Kidney (tissue), 13 donors: ENCODE measurements at regions not wholly inside any gene's neighbourhood (a gene's known extent, or its start where the extent isn't known, plus 50 kb on each side); places are given as distances from the start of the nearest gene placed in this dataset.

ENCODE experiments used
- DNase-seq, 5 donors: peaks; one replicate each; pipeline ENCODE4 v3.0.0-alpha.2; 2013 to 2020
- FAIRE-seq: peaks from 2 replicates; lab custom pipeline; 2012; peaks lifted over from hg19 to GRCh38; lab: Jason Lieb, UNC
- H3K27ac ChIP-seq, 2 donors: one replicate each; pipeline ENCODE4 v1.7.0; 2013; ENCODE audit warnings: low read depth in 2 of 2, low read length in 2 of 2, inconsistent platforms in 1 of 2
- H3K27me3 ChIP-seq: one replicate; pipeline ENCODE4 v1.7.1; 2013; ENCODE audit warnings: low read length, inconsistent platforms; ENCODE audit not compliant: control insufficient read depth, insufficient read depth
- H3K36me3 ChIP-seq, 3 donors: one replicate each; pipeline versions ENCODE4 v1.7.0 to v1.7.1; 2013; ENCODE audit warnings: low read length in 3 of 3, control low read depth in 1 of 3, inconsistent platforms in 1 of 3; ENCODE audit not compliant: insufficient read depth in 3 of 3, control insufficient read depth in 2 of 3
- H3K4me1 ChIP-seq, 3 donors: one replicate each; pipeline versions ENCODE4 v1.7.0 to v1.7.1; 2013; ENCODE audit warnings: low read length in 3 of 3, inconsistent platforms in 1 of 3, low read depth in 1 of 3; ENCODE audit not compliant: control insufficient read depth in 2 of 3, insufficient read depth in 2 of 3
- H3K4me3 ChIP-seq, 3 donors: one replicate each; pipeline versions ENCODE4 v1.7.0 to v1.8.1; 2013; ENCODE audit warnings: low read length in 3 of 3, control low read depth in 1 of 3, inconsistent platforms in 1 of 3
- H3K9ac ChIP-seq, 3 donors: one replicate each; pipeline versions ENCODE4 v1.7.0 to v1.7.1; 2013; ENCODE audit warnings: low read length in 3 of 3, control low read depth in 1 of 3, inconsistent platforms in 1 of 3
- H3K9me3 ChIP-seq, 3 donors: one replicate each; pipeline versions ENCODE4 v1.7.0 to v1.7.1; 2013; ENCODE audit warnings: low read length in 3 of 3, control low read depth in 1 of 3, inconsistent platforms in 1 of 3; ENCODE audit not compliant: control insufficient read depth in 2 of 3, insufficient read depth in 1 of 3
- intact Hi-C: fragments of 100-400 bp; cut with DNase I; formaldehyde crosslinking; loops from one replicate; pipeline ENCODE4 v1.11.1; 2022
- TF ChIP-seq, protein P1 (sequence below): IDR thresholded peaks from 3 replicates; pipeline ENCODE4 v1.5.1; 2012; ENCODE audit warnings: mild to moderate bottlenecking, moderate library complexity, borderline replicate concordance; ENCODE audit not compliant: insufficient read depth; ENCODE audit errors: extremely low read depth
- donor health status: control.
- donor health status: control.
- donor health status: control.
- donor health status: control.
- donor health status: control.
- donor health status: DM: yes; HTN: yes; CAD: no.
- donor health status: Normal renal cell carcinoma (clear cell type).

DNA sequence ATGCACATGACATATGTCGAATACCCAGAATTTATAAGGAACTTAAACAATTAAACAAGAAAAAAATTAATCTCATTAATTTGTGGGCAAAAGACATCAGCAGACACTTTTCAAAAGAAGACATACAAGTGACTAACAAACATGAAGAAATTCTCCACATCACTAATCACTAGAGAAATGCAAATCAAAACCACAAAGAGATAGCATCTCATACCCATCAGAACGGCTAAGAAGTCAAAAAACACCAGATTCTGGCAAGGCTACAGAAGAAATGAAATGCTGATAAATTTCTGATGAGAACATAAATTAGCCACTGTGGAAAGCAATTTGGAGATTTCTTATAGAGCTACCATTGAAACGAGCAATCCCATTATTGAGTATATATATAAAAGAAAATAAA, 210.6 kb upstream of the LUZP2 start:
- TF ChIP-seq, protein P1, sequence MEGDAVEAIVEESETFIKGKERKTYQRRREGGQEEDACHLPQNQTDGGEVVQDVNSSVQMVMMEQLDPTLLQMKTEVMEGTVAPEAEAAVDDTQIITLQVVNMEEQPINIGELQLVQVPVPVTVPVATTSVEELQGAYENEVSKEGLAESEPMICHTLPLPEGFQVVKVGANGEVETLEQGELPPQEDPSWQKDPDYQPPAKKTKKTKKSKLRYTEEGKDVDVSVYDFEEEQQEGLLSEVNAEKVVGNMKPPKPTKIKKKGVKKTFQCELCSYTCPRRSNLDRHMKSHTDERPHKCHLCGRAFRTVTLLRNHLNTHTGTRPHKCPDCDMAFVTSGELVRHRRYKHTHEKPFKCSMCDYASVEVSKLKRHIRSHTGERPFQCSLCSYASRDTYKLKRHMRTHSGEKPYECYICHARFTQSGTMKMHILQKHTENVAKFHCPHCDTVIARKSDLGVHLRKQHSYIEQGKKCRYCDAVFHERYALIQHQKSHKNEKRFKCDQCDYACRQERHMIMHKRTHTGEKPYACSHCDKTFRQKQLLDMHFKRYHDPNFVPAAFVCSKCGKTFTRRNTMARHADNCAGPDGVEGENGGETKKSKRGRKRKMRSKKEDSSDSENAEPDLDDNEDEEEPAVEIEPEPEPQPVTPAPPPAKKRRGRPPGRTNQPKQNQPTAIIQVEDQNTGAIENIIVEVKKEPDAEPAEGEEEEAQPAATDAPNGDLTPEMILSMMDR, result no peak
- Histone ChIP-seq H3K27me3 (no peaks in the 10 kb centered on the region), H3K4me3 (no peak overlapping the region), H3K27ac (no peak overlapping the region), H3K9ac (no peak overlapping the region), H3K4me1 (no peaks in the 10 kb centered on the region), H3K36me3 (no peaks in the 10 kb centered on the region), H3K9me3 (no peaks in the 10 kb centered on the region)
- intact Hi-C loops, result no loop called here
- DNase-seq, result no peak
- FAIRE-seq, result no peak

DNA sequence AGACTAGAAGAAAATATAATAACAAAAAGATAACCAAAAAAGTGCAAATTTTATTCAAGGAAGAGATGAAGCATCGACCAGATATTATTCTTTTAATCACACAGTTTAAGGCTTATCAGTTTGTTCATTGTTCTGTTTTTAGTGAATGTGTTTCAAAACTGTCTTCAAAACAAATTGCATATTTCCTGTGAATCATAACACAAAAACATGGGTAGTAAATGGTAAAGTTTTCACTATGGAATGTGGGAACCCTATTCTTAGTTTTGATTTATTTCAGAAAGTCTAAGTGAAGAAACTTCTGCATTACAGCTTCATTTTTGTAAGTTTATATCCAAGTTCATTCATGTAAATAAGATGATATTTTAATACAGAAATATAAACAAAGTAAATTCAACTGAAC, 207.6 kb upstream of the LUZP2 start:
- intact Hi-C loops, result no loop called here
- TF ChIP-seq, protein P1, result no peak
- FAIRE-seq, result no peak

DNA sequence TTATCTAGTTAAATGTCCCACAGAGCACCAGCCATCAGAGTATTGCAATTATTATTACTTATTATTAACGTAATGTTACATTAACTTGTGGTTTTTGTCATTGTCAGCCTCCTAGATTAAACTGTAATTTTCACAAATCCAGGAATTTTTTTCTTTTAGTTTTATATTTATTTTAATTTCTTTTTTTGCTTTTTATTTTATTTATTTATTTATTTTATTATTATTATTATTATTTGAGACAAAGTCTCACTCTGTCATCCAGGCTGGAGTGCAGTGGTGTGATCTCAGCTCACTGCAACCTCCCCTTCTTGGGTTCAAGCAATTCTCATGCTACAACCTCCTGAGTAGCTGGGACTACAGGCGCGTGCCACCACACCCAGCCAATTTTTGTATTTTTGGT, 202.9 kb upstream of the LUZP2 start:
- H3K36me3 ChIP-seq, result no peaks in the 10 kb centered on the region
- no peaks in the 10 kb centered on the region for H3K4me1 ChIP-seq
- TF ChIP-seq, protein P1, result no peak
- intact Hi-C loops, result no loop called here
- no peak overlapping the region for H3K4me3 ChIP-seq
- no peaks in the 10 kb centered on the region for H3K9me3 ChIP-seq
- no peak overlapping the region for H3K9ac ChIP-seq
- no peaks in the 10 kb centered on the region for H3K27me3 ChIP-seq
- DNase-seq (no peak), FAIRE-seq (no peak)
- no peak overlapping the region for H3K27ac ChIP-seq

More for the DNA sequence above, 207.6 kb upstream of the LUZP2 start:
- Histone ChIP-seq H3K4me3 (no peak overlapping the region), H3K36me3 (no peaks in the 10 kb centered on the region), H3K9me3 (no peaks in the 10 kb centered on the region), H3K27ac (no peak overlapping the region), H3K27me3 (no peaks in the 10 kb centered on the region), H3K4me1 (no peaks in the 10 kb centered on the region), H3K9ac (no peak overlapping the region)
- DNase-seq, result no peak

DNA sequence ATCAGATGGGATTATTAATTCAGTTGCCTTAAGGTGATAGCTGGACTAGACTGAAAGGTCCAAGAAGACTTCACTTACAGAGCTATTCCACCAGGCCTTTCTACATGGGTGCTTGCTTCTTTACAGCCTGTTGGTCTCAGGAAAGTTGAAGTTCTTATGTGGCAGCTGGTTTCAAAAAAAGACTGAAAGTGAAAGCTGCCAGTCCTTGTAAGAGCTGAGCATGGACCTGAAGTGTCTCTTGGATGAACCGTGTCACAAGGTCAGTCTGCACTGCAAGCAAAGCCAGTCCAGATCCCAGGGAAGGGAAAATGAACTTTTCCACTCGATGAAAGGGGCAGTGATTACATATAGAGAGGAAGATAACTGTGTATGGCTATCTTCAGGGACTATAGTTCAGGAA, 201.5 kb upstream of the LUZP2 start:
- intact Hi-C loops, result no loop called here
- H3K4me1 ChIP-seq, result no peaks in the 10 kb centered on the region
- H3K27ac ChIP-seq, result no peak overlapping the region
- DNase-seq, result no peak
- no peak for FAIRE-seq
- H3K9me3 ChIP-seq, result no peaks in the 10 kb centered on the region
- H3K4me3 ChIP-seq, result no peak overlapping the region
- no peak overlapping the region for H3K9ac ChIP-seq
- H3K36me3 ChIP-seq, result no peaks in the 10 kb centered on the region
- H3K27me3 ChIP-seq, result no peaks in the 10 kb centered on the region
- TF ChIP-seq, protein P1, result no peak
